ENCODE measurements at regions not wholly inside any gene's neighbourhood (a gene's known extent, or its start where the extent isn't known, plus 50 kb on each side); places are given as distances from the start of the nearest gene placed in this dataset.
"Not testable (repeated sequence)": the region's sequence is repeated elsewhere in the genome, so short reads cannot be mapped to it uniquely, and the experiment has no call there.

GRCh38 chr6:78688668-78689067 is 178.7 kb upstream of the IRAK1BP1 start:
- no peak overlapping the region for H3K27ac ChIP-seq
- no peak overlapping the region for H3K4me3 ChIP-seq
- no peaks in the 10 kb centered on the region for H3K36me3 ChIP-seq
- H3K4me1 ChIP-seq, result no peaks in the 10 kb centered on the region
- TF ChIP-seq CTCF (IDR thresholded peaks at IDR 0.05) (no peak), EP300 (IDR thresholded peaks at IDR 0.05) (no peak), POLR2A (IDR thresholded peaks at IDR 0.05) (no peak), POLR2AphosphoS5 (IDR thresholded peaks at IDR 0.05) (no peak)
- H3K27me3 ChIP-seq, result no peaks in the 10 kb centered on the region
- no peak for DNase-seq (ENCODE audit: low spot score in 2 of 2)
- no peaks in the 10 kb centered on the region for H3K9me3 ChIP-seq

- H3K9me3 ChIP-seq, result no peaks in the 10 kb centered on the region
- TF ChIP-seq POLR2AphosphoS5 (IDR thresholded peaks at IDR 0.05) (no peak), EP300 (IDR thresholded peaks at IDR 0.05) (no peak), POLR2A (IDR thresholded peaks at IDR 0.05) (no peak), CTCF (IDR thresholded peaks at IDR 0.05) (no peak)
- H3K4me3 ChIP-seq, result no peak overlapping the region
- DNase-seq (ENCODE audit: low spot score in 2 of 2), result no peak
- WGBS, result 69% methylated on average over 2 of the region's 2 CpGs
- no peaks in the 10 kb centered on the region for H3K4me1 ChIP-seq
- no peak overlapping the region for H3K27ac ChIP-seq
- no peaks in the 10 kb centered on the region for H3K27me3 ChIP-seq
- no peaks in the 10 kb centered on the region for H3K36me3 ChIP-seq
Measured at GRCh38 chr6:78693835-78694234, 173.5 kb upstream of the IRAK1BP1 start.

GRCh38 chr6:78694628-78695027 is 172.7 kb upstream of the IRAK1BP1 start:
- WGBS, result 91% methylated on average over 7 of the region's 10 CpGs
- not testable (repeated sequence) for DNase-seq (ENCODE audit: low spot score in 2 of 2)

GRCh38 chr6:78700991-78701390 is 166.4 kb upstream of the IRAK1BP1 start:
- DNase-seq (ENCODE audit: low spot score in 2 of 2), result no peak
- H3K9me3 ChIP-seq, result no peaks in the 10 kb centered on the region
- H3K27me3 ChIP-seq, result no peaks in the 10 kb centered on the region
- TF ChIP-seq CTCF (IDR thresholded peaks at IDR 0.05) (no peak), EP300 (IDR thresholded peaks at IDR 0.05) (no peak)
- no peaks in the 10 kb centered on the region for H3K4me1 ChIP-seq
- no peaks in the 10 kb centered on the region for H3K36me3 ChIP-seq
- WGBS, result 90% methylated on average over 1 of the region's 1 CpG
- no peak overlapping the region for H3K27ac ChIP-seq
- H3K4me3 ChIP-seq, result no peak overlapping the region

More at GRCh38 chr6:78694628-78695027, 172.7 kb upstream of the IRAK1BP1 start:
- not testable (repeated sequence) for H3K4me1 ChIP-seq, H3K36me3 ChIP-seq, H3K27me3 ChIP-seq, H3K27ac ChIP-seq, H3K9me3 ChIP-seq, H3K4me3 ChIP-seq

- 52% methylated on average over 2 of the region's 2 CpGs for WGBS
- Histone ChIP-seq H3K27ac (no peak overlapping the region), H3K36me3 (no peaks in the 10 kb centered on the region), H3K4me3 (no peak overlapping the region), H3K9me3 (no peaks in the 10 kb centered on the region), H3K27me3 (no peaks in the 10 kb centered on the region), H3K4me1 (no peaks in the 10 kb centered on the region)
- no peak for DNase-seq (ENCODE audit: low spot score in 2 of 2)
- TF ChIP-seq POLR2AphosphoS5 (IDR thresholded peaks at IDR 0.05), result no peak
- TF ChIP-seq EP300 (IDR thresholded peaks at IDR 0.05), result no peak
- TF ChIP-seq POLR2A (IDR thresholded peaks at IDR 0.05), result no peak
- no peak for TF ChIP-seq CTCF (IDR thresholded peaks at IDR 0.05)
Measured at GRCh38 chr6:78701407-78701806, 165.9 kb upstream of the IRAK1BP1 start.

- DNase-seq (ENCODE audit: low spot score in 2 of 2), result no peak
- H3K4me1 ChIP-seq, result no peaks in the 10 kb centered on the region
- H3K4me3 ChIP-seq, result no peak overlapping the region
- 89% methylated on average over 3 of the region's 3 CpGs for WGBS
- H3K27ac ChIP-seq, result no peak overlapping the region
- H3K27me3 ChIP-seq, result no peaks in the 10 kb centered on the region
- no peaks in the 10 kb centered on the region for H3K36me3 ChIP-seq
- H3K9me3 ChIP-seq, result no peaks in the 10 kb centered on the region
- TF ChIP-seq EP300 (IDR thresholded peaks at IDR 0.05) (no peak), CTCF (IDR thresholded peaks at IDR 0.05) (no peak), POLR2A (IDR thresholded peaks at IDR 0.05) (no peak), POLR2AphosphoS5 (IDR thresholded peaks at IDR 0.05) (no peak)
Measured at GRCh38 chr6:78709021-78709420, 158.3 kb upstream of the IRAK1BP1 start.

All from suprapubic skin (tissue), 4 donors.